GM12872 (cell line): ENCODE measurements at regions not wholly inside any gene's neighbourhood (a gene's known extent, or its start where the extent isn't known, plus 50 kb on each side); places are given as distances from the start of the nearest gene placed in this dataset.

ENCODE experiments used
- CTCF ChIP-seq: IDR thresholded peaks from 3 replicates; pipeline ENCODE4 v1.5.1; 2011; ENCODE audit warnings: low read depth, mild to moderate bottlenecking, low read length, moderate library complexity; ENCODE audit not compliant: insufficient read depth

DNA sequence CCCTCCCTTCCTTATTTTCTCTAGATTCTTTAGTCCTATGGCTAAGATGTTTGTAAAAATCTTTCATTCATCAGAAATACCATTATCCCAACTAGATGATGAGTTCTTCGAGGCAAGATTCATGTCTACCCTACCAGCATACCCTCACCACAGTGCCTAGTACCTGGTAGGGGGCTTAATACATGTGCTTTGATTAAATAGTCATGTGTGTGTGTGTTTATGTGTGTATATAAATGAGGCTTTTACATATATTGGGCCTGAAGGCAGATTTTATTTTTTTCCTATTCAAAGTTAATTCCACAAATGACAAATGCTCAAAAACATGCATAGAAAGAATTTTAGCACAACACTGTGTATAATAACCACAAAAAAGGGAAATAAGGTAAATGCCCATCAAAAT, 193.0 kb upstream of the IRX3 start:
- TF ChIP-seq CTCF, result no peak

GRCh38 chr16:54477714-54478113, 191.1 kb upstream of the IRX3 start:
- no peak for TF ChIP-seq CTCF

DNA sequence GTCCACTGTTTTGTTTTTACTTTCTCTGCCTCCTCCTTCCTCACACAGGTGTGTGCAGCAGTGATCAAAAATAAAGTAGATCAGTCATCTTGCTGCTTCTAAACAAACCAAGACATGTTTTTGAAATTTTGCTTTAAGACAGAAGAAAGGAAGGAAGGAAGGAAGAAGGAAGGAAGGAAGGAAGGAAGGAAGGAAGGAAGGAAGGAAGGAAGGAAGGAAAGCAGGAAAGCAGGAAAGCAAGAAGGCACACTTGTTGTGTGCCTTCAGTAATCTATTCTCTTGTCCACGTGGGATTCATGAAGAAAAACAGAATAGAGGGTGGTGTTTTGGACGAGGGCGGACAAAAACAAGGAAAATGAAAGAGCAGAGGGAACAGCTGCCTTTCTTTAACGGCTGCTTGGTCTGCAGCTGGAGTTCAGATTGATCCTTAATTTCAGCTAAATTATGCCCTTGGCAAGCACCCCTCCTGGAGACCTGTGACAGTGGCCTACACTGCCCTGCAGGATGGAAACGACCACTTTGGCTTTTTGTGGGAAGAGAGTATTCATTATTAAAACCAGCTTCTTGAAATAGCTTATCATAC, 188.5 kb upstream of the IRX3 start:
- no peak for TF ChIP-seq CTCF

GRCh38 chr16:54473226-54473993, 186.8 kb upstream of the IRX3 start:
- no peak for TF ChIP-seq CTCF

GRCh38 chr16:54467398-54467797, 180.8 kb upstream of the IRX3 start:
- no peak for TF ChIP-seq CTCF

GRCh38 chr16:54466233-54466632, 179.6 kb upstream of the IRX3 start:
- no peak for TF ChIP-seq CTCF

DNA sequence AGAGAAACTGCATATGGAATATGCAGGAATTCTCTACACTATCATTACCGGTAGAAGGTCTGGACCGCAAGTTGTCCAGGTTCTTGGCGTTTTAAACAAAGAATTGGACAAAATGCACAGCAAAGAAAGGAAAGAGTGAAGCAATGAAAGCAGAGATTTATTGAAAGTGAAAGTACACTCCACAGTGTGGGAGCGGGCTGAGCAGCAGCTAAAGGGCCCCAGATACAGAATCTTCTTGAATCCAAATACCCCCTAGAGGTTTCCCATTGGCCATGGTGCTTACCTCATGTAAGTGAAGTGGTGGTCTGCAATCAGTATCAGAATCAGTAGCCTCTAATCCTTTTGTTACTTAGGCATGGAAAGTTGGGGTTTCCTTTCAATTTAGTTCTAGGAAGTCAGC, 178.5 kb upstream of the IRX3 start:
- no peak for TF ChIP-seq CTCF
